Keratinocyte (primary cell): ENCODE measurements at regions not wholly inside any gene's neighbourhood (a gene's known extent, or its start where the extent isn't known, plus 50 kb on each side); places are given as distances from the start of the nearest gene placed in this dataset.

Experiments
- CTCF ChIP-seq, 3 experiments: IDR thresholded peaks in 1 of 3; conservative IDR thresholded peaks in 1 of 3; optimal IDR thresholded peaks in 1 of 3; 2 replicates in 2 of 3; 3 replicates in 1 of 3; pipeline versions ENCODE3 to v1.5.1; 2011; ENCODE audit warnings: low read length in 3 of 3, mild to moderate bottlenecking in 3 of 3, moderate library complexity in 2 of 3, control low read depth in 1 of 3, inconsistent platforms in 1 of 3; ENCODE audit not compliant: insufficient read depth in 2 of 3; ENCODE audit errors: extremely low read depth in 1 of 3
- EZH2 ChIP-seq: IDR thresholded peaks from one replicate; pipeline ENCODE4 v1.6.1; 2012; ENCODE audit warnings: inconsistent platforms, mild to moderate bottlenecking, low read length, moderate library complexity

DNA sequence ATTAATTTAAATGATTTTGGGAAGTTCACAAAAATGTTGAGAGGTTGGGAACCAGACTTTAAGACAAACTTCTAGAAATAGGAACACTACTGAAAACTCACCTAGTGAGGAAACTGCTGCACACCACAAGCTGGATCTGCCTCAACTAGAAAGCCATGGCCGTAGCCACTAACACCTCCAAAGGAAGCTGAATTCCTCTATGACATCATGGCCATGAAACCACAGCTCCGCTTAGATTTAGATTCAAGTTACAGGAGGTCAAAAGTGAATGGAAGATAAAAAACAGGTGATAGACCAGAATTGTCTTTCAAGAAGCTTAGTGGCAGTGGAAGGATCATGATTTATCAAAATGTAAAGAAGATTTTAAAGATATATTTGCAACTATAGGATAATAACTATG is 208.8 kb upstream of the ALG10 start:
- TF ChIP-seq CTCF (optimal IDR thresholded peaks at IDR 0.05 in 1 of 3, IDR thresholded peaks at IDR 0.05 in 1 of 3, conservative IDR thresholded peaks at IDR 0.05 in 1 of 3; ENCODE audit: extremely low read depth in 1 of 3, insufficient read depth in 2 of 3, low read length in 3 of 3) = no peak
- TF ChIP-seq EZH2 = no peak
